ENCODE measurements at regions not wholly inside any gene's neighbourhood (a gene's known extent, or its start where the extent isn't known, plus 50 kb on each side); places are given as distances from the start of the nearest gene placed in this dataset.

DNA sequence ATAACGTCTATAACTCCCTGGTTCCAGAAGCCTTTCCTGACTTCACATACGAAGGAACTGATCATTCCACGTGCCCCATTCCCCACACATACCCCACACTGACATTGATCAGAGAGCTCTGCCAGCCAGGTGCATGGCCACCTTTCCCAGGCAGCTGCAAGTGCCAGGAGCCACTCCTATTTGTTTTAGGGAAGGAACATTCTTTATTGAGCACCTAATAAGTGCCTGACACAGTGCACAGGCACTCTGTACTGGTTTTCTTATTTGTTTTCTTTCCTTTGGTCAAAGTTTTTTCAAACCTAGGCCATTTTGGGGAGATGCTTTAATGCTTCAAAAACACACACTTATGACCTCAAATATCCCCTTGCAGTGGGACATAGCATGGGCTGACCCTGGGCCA lies 50.0 kb downstream of the PITPNM2 start:
- no peak for DNase-seq (ENCODE audit: low spot score)

- DNase-seq (ENCODE audit: low spot score): no peak
These were observed 50.4 kb downstream of the PITPNM2 start for GRCh38 chr12:123100450-123100849.

DNA sequence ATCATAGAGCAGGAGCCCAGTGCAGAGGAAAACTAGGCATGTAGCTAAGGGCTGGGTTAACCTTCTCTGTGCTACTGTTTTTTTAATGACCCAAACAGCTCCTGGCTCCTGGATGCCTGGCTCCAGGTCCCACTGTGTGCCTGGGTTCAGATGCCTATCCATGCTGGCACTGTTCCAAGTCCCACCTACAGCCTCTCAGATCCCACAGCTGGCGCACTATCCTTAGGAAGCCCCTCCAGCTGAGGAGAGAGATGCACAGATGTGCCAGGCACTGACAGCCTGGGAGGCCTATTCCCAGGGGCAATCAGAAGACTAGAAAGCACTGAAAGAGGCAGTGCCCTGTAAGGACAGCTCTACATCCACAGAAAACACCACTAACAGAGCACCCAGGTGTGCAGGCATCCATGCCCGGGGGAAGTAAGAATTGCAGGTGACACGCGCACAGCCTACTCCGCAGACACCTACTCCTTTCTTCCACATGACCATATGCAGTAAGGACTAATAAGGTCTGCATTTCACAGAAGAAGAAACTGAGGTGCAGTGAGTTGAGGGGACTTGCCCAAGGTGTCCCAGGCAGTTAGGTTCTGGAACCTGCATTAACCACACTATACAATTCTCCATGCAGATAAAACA lies 51.2 kb downstream of the PITPNM2 start:
- no peak for DNase-seq (ENCODE audit: low spot score)

DNA sequence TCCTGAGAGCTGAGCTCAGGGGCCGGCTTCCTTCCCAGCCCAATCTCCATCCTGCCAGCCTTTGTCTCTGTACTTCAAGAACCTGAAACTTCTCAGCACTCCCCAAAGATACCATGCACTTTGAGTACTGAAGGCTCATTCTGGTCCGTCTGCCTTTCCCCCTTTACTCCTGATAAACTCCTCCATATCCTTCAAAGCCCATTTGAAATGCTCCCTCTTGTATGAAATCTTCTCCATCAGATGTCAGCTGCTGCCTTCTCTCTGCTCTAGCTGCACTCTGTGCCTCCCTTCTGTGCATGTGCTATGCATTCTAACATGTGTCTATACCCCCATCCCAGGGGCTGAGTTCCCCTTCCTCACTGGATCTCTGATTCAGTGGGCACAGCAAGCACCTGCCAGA lies 52.1 kb downstream of the PITPNM2 start:
- no peak for DNase-seq (ENCODE audit: low spot score)

DNA sequence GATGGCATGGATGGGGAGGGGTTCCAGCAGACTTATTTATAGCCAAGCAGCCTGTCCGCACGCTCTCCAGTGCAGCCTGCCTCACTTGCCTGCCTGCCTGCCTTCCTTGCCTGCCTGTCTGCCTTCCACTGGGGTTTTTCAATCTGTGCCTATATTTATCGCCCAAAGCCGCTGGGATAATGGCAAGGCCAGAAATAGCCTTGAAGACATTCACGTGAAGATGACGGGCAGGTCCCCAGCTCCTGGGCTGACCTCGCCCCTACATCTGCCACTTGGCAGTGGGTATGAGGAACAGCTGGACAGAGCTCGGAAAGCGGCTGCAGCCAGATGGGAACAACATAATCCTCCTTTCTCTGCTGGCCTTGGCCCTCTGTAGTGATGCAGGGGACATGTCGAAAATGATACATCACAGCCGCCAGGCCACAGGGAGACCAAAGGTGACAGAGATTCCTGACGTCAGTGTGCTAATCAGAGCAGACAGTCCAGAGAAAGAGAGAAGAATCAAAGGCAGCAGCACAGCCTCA lies 53.3 kb downstream of the PITPNM2 start:
- DNase-seq (ENCODE audit: low spot score): no peak

GRCh38 chr12:123096741-123097140 lies 54.1 kb downstream of the PITPNM2 start:
- no peak for DNase-seq (ENCODE audit: low spot score)

- DNase-seq (ENCODE audit: low spot score): no peak
These were observed 54.7 kb downstream of the PITPNM2 start for GRCh38 chr12:123096182-123096581.

DNA sequence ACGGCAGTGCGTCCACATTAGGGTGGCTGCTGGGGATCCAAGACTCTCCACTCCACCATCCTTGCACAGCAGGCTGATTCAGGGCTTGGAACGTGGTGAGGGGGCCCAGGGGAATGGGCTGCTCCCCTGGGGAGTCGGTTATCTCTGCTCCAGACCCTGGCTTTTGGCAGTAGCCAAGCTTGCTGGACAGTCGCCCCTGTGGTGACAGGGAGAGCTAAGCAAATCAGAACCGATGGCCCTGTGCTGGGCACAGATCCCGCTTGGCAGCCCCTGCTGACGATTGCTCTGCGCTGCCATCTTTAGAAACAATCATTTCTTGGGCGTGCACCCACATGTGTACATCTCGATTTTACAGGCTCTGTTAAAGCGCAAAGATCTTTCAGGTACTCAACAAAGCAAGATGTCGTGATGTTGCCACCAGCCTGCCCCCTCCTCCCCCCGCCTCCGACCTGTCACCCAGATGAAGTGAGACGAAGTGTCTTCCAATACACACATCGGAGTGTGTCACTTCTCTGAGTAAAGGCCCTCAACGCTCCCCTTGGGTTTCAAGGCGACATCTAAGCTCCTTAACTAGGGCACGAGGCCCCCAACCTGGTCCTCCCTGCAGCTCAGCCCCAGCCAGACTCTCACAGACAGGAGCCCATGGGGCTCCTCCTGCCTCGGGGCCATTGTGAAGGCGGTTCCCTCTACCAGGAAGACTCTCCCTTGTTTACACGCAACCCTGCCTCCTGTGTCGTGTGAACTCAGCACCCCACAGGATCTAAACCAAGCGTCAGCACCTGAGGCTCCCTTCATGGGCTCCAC lies 55.6 kb downstream of the PITPNM2 start:
- no peak for DNase-seq (ENCODE audit: low spot score)

GRCh38 chr12:123094349-123095077 lies 56.4 kb downstream of the PITPNM2 start:
- peak; percentile 90 for DNase-seq (ENCODE audit: low spot score)

DNA sequence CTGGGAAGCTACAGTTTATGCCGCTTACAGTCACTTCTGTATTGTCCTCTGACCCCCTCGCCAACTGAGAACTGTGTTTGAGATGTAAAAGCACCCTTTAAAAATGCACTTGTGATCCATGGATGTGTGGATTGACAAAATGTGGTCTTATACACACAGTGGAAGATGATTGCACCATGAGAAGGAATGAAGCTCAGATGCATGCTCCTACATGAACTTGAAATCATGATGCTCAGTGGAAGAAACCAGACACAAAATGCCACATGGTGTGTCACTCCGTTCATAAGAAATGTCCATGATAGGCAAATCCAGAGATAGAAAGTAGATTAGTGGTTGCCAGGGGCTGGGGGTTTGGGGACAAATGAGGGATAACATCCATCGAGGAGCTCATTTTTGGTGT lies 58.0 kb downstream of the PITPNM2 start:
- no peak for DNase-seq (ENCODE audit: low spot score)

DNA sequence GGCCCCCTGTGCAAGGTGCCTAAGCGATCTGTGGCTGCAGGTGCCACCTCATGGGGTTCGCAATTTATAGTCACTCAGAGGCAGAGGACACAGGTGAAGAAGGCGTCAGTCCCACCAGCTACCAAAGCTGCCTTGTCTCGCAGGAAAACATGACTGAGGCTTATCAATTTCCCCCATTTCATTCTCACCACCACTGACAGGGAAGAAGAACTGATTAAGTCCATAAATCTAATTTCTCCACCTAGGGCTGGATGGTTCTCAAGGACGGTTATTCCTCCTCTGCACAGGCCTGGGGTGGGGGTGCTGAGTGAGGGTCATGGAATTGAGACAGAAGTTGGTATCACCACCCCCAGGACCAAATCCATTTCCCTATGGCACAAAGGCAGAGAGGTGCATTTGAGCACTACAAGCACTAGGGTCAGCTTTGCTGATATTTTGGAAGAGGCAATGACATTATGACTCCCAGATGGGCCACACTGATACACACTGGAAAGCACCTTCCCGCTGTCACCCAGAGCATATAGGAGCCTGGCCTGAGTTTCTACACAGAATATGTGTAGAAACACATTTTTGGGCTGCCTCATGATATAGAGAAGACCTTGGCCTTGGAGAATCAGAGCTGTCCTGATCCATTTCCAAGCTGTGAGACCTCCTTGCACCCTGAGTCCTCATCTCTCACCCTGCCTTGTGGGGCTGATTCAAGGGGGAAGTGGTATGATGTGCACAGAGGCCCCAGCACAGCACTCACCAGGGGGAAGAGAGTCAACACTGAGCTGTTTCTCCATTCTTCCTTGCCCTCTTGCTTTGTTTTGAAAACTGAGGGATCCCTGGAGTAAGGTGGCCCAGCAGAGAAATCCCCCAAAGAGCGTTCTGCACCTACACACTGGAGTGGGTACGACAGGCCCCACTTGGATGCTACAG lies 59.4 kb downstream of the PITPNM2 start:
- DNase-seq (ENCODE audit: low spot score): no peak

DNA sequence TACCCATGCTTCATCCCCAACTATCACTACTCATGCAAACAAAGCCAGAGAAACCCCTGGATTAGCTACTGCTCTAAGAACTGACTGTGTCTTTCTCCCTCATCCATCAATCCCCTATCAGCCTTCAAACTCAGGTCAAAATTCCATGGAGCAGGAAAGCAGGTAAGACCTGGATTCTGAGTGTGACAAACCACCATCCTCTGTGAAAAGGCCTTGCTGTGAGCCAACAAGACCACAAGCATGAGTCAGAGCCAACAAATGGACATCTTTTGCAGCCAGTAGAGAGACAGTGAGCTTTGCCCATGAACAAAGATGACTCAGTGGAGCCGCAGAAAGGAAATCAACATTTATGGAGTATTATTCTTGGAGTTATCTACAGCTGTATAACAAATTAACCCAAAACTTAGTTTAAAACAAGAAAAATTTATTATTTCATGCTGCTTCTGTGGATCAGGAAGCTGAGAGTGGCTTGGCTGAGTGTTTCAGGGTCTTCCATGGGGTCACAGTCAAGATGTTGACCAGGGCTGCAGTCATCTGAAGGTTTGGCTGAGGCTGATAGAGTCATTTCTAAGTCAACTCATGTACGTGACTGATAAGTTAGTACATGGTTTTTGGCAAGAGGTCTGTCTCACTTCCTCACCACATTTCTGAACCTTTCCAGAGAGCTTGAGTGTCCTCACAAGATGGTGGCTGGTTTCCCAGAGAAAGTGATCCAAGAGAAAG lies 61.1 kb downstream of the PITPNM2 start:
- peak; percentile 95 for DNase-seq (ENCODE audit: low spot score)

GRCh38 chr12:123089140-123089539 lies 61.8 kb downstream of the PITPNM2 start:
- no peak for DNase-seq (ENCODE audit: low spot score)

DNA sequence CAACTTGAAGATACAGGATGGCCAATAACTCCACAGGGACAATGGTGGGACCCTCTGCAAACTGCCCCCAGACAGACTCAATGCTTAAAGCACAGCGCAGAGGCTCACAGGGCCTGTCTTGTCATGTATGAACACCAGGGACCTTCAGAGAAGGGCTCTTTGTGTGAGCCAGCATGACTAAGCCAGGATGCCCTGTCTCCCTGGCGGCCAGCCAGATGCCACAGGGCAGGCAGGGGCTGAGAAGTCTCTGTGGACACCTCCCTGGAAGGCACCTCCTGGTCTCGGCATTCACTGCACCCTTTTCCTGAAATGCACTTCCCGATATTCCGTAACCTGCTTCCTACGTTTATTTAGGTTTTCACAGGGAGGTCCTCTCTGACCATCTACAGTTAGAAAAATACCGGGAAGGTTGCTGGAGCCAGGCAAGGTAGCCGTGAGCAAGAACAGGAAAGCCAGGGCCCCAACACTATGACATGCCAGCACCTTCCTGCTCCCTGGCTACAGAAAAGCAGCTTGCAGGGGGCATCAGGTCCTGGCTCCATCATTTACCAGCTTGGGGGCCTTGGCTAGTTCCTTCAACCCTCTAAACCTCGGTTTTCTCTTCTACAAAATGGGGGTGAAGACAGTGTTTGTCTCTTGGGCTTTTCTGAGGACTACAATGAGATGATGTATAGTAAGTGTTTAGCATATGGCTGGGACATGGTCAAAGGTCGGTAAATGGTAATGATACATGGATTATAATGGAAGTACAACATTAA lies 65.0 kb downstream of the PITPNM2 start:
- DNase-seq (ENCODE audit: low spot score): peak; percentile 38

- no peak for DNase-seq (ENCODE audit: low spot score)
These were observed 65.8 kb downstream of the PITPNM2 start for GRCh38 chr12:123085066-123085465.

GRCh38 chr12:123083661-123084571 lies 67.0 kb downstream of the PITPNM2 start:
- DNase-seq (ENCODE audit: low spot score): no peak

DNA sequence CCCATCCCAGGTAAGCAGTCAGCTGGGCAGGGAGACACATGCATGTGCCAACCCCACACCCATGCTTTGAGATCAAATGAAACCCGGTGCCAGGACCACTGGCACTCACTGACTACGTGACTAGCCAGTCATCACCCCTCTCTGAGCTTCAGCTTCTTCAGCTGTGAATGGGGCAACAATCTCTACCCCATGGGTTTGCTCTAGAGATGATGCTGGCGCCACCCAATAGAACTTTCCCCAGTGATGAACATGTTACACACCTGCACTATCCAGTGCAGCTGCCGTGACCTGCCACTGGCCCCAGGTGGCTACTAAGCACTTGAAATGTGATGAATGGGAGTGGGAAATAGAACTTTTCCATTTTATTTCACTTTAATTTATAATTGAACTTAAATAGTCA lies 70.3 kb downstream of the PITPNM2 start:
- DNase-seq (ENCODE audit: low spot score): no peak

DNA sequence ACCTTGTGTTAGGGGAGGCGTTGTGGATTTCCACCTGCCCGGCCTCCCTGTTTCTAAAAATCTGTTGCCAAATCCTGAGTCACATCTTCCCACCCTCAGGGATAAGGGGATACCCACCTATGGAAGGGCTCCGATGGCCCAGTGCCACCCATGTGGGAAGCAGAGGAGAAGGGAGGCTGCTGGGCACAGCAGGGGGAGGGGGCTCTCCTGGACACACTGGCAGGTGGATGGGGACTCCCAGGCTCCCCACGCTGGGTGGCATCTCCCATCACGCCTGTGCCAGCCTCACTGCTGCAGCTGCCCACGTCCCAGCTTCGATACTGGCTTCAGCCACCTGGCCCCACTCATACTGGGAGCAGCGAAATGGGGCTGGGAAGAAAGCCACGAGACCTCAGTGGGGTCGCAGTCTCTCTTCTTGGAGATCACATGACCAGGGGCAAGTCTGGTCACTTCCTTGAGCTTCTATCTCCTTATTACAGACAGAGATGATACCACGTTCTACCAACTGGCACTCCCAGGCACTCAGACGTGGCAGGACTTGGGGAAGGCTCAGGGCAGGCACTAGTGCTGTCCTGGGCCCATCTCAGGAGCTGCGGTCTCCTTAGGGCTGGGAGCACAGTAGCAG lies 72.2 kb downstream of the PITPNM2 start:
- no peak for DNase-seq (ENCODE audit: low spot score)

DNA sequence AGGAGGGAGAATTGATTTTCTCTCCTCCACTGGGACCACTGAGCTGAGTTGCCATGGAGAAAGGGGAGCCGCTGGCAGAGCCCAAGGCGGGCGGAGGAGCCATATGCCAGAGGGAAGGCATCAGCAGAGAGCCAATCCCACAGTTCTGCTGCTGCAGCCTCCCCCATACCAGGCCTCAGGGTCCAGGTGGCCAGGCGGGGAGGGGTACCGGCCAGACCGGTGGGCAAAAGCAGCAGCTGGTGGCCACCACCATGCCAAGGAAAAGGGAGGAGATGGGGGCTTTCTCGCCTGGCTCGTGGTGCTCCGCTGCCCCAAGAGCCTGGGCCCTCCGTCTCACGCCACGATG lies 72.8 kb downstream of the PITPNM2 start:
- no peak for DNase-seq (ENCODE audit: low spot score)

All from AG08395 (cell line).